SK-N-SH (cell line): ENCODE measurements at regions not wholly inside any gene's neighbourhood (a gene's known extent, or its start where the extent isn't known, plus 50 kb on each side); places are given as distances from the start of the nearest gene placed in this dataset.

ENCODE experiments used
- CTCF ChIP-seq: fragments of 200-600 bp; sonication (generic); IDR thresholded peaks from 2 replicates; pipeline ENCODE4 v1.6.1; 2017; ENCODE audit warnings: antibody characterized with exemption, mild to moderate bottlenecking, moderate library complexity
- EP300 ChIP-seq, 2 experiments: IDR thresholded peaks; 2 replicates each; pipeline versions ENCODE4 v1.4.0 to v1.6.1; 2012; ENCODE audit warnings: borderline replicate concordance in 1 of 2, low read depth in 1 of 2, low read length in 1 of 2
- EZH2phosphoT487 ChIP-seq: fragments of 200-600 bp; sonication (generic); IDR thresholded peaks from 2 replicates; pipeline ENCODE4 v1.6.1; 2017; ENCODE audit warnings: low read depth, mixed run types, mild to moderate bottlenecking, antibody characterized with exemption, moderate library complexity, borderline replicate concordance
- FOXJ3 ChIP-seq: sonication (generic); formaldehyde crosslinking; IDR thresholded peaks from 2 replicates; pipeline ENCODE4 v1.5.1; 2020; ENCODE audit warnings: mild to moderate bottlenecking, missing genetic modification reagents
- FOXM1 ChIP-seq: IDR thresholded peaks from 2 replicates; pipeline ENCODE4 v1.4.0; 2012; ENCODE audit warnings: low read depth, mild to moderate bottlenecking
- JUND ChIP-seq: IDR thresholded peaks from 2 replicates; pipeline ENCODE4 v1.4.0; 2012
- POLR2AphosphoS5 ChIP-seq: IDR thresholded peaks from 2 replicates; pipeline ENCODE4 v1.6.1; 2012; ENCODE audit warnings: low read depth, low read length
- RAD21 ChIP-seq: IDR thresholded peaks from 2 replicates; pipeline ENCODE4 v1.6.1; 2012; ENCODE audit warnings: mild to moderate bottlenecking, low read length
- USF2 ChIP-seq: fragments of 150-350 bp; IDR thresholded peaks from 2 replicates; pipeline ENCODE4 v1.6.1; 2017; ENCODE audit warnings: antibody characterized with exemption, low read length, low read depth, borderline replicate concordance

- no peak for TF ChIP-seq CTCF
- TF ChIP-seq JUND: no peak
- TF ChIP-seq EZH2phosphoT487: no peak
- TF ChIP-seq POLR2AphosphoS5: no peak
- TF ChIP-seq EP300 (IDR thresholded peaks at IDR 0.05; ENCODE audit: borderline replicate concordance in 1 of 2, low read depth in 1 of 2, low read length in 1 of 2): no peak
- TF ChIP-seq RAD21: no peak
- TF ChIP-seq USF2: no peak
- no peak for TF ChIP-seq FOXJ3 (CRISPR knock-in tag)
- no peak for TF ChIP-seq FOXM1
Observed at GRCh38 chr21:16563116-16563515, 833.3 kb downstream of the USP25 start.
